HCEC 1CT (cell line): ENCODE measurements at regions not wholly inside any gene's neighbourhood (a gene's known extent, or its start where the extent isn't known, plus 50 kb on each side); places are given as distances from the start of the nearest gene placed in this dataset.

Source experiments
- DNase-seq: peaks from one replicate; pipeline ENCODE4 v3.0.0-alpha.2; 2017

DNA sequence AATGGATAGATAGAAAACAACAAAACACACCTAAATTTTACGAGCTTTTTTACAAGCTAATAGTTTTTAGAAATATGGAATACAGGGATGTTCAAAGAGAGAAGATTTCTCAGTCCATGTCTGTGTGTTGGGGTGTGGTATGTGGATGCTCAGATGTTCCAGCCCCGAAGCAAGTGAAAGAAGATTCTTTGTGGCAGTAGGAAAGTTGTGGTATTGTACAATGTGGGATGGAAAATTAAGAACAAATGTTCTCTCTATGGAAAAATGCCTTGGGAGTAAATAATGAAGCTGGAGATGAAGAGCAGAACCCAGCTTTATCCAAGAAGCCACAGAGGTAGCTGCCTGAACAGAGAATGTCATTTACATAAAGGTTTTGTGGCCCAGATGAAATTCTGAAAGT, 150.3 kb upstream of the PRKD1 start:
- no peak for DNase-seq

DNA sequence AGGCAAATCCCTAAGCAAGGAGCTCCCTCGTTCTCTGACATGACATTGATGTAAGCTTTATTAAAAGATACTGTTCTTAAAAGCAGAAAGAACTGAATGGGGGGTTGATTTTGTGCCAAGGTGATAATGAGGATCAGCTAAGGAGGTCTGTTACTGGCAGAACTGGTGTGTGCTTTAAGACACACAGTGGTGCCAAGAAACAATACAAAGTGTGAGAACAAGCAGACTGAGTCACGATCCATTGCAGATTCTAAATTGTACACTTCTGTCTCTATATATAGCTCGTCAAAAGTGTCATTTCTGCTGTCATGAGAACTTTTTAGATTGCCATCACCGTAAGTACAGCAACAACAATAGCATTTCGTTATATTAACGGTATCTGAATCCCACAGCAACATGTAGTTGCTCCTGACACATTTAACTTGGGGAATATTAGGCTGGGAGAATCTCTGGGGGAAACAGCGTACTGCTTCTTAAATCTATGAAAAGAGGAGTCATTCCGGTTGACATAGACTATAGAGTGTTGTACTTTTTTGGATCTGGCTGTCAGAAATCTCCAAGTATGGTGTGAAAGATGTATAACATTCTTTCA, 151.3 kb upstream of the PRKD1 start:
- DNase-seq: no peak

DNA sequence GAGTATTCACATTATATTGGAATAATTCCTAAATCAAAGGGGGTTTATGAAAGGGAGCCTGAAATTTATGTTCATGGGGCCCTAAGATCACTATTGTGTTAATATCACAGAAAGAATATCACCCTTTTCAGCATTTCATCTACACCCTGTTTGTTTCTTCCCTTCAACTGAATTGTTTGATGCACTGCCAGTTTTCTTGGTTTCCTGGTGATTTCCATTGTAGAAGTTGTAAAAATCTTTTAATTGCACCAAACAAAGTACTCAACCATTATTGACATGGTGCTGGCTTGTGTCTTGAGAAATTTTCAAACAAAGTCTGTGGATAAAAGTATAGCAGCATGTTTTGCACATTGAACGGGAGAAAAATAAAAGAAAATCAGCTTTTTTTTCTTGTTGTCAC, 154.8 kb upstream of the PRKD1 start:
- no peak for DNase-seq

DNA sequence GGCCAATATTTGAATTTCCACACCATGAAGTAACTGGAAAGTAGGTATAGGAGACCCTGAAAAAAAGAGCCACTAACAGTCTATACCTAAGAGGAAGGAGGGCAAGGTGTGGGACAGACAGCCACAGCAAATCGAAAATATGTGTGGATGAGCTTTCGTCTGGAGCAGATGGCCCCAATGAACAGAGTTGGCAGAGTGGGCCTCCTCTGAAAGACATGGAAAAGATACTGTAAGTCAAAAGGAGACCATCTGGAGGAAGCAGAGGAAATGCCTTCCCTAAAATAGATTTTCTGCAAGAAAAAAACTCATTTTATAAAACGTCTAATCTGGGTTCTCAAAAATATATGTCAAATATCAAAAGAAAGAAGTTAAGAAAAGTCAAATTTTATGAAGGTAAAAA, 157.2 kb upstream of the PRKD1 start:
- no peak for DNase-seq

DNA sequence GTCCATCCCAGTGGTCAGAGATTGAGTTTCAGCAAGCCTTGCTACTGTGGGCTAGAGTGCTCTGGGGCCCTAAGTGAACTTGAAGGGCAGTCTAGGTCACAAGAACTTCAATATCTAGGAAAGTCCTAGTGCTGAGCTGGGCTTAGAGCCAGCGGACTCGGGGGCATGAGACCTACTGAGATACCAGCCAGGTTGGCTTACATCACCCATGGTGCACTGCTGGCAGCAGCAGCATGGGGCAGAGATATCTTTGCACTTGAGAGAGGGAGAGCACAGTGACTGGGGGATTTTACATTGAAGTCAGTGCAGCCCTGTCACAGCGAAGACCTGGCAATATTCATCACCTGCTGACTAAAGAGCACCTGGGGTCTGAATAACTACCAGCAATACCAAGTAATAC, 158.3 kb upstream of the PRKD1 start:
- no peak for DNase-seq

DNA sequence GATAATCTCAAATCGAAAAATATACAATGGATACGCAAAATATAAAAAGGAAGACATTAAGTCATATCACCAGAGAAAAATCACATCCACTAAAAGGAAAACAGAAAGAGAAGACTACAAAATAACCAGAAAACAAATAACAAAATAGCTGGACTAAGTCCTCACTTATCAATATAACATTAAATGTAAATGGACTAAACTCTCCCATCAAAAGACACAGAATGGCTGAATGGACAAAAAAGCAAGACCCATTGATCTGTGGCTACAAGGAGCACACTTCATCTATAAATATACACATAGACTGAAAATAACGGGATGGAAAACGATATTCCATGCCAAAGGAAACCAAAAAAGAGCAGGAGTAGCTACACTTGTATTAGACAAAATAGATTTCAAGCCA, 161.0 kb upstream of the PRKD1 start:
- no peak for DNase-seq

DNA sequence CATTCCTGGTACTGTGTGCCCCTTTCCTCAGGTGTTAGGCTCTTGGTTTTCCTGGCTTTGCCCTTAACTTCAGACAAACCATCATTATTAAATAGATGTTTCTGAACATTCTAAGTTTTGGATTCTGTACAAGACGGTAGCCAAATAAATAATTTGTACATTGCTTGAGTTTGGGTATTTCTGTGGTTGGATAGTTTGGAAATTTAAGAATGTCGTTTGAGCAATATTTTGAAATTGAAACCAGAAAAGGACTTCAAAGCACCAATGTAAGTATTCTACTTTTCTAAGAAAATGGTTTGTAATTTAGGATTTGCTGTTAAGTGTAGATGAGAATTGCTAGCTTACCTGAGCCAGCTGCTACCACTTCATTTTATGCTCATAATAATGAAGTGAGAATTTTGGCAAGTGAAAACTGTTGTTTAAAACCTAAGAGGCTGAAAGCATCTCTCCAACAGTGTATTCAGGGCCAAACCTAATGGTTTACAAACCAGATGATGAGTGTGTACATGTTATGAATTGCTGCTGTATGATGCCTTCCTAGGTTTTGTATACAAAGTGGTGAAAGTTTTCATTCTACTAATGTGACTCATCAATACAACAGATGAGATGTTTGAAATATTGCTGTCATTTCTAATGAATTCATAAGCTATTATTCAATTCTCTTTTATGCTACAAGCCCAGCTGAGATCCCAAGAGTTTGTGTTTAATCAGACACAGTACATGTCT, 181.5 kb upstream of the PRKD1 start:
- peak; percentile 92 for DNase-seq

DNA sequence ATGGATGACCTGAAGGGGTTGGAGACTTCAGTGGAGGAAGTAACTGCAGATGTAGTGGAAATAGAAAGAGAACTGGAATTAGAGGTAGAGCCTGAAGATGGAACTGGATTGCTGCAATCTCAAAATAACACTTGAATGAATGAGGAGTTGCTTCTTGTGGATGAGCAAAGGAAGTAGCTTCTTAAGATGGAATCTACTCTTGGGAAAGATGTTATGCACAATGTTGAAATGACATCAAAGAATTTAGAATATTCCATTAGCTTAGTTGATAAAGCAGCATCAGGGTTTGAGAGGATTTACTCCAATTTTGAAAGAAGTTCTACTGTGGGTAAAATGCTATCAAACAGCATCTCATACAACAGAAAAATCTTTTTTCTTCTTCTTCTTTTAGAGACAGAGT, 186.4 kb upstream of the PRKD1 start:
- DNase-seq: no peak

DNA sequence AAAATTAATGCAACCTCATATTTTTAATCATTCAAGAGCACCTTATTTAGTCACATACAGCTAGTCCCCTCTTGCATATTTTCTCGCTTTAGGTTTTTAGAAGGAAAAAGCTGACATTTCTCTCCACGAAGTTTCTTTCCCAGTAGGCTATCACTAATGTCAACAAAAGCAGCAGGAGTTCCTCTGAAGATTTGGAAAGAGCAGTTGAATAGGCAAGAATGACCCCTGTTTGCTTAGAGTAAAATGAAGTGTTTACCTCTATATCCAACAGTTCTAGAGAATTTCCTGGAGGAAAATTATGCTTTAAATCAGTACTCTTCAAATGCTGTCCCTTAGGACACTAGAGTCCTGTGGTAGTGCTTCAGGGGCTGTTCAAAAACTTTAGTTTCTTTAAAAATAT, 188.1 kb upstream of the PRKD1 start:
- DNase-seq: no peak

DNA sequence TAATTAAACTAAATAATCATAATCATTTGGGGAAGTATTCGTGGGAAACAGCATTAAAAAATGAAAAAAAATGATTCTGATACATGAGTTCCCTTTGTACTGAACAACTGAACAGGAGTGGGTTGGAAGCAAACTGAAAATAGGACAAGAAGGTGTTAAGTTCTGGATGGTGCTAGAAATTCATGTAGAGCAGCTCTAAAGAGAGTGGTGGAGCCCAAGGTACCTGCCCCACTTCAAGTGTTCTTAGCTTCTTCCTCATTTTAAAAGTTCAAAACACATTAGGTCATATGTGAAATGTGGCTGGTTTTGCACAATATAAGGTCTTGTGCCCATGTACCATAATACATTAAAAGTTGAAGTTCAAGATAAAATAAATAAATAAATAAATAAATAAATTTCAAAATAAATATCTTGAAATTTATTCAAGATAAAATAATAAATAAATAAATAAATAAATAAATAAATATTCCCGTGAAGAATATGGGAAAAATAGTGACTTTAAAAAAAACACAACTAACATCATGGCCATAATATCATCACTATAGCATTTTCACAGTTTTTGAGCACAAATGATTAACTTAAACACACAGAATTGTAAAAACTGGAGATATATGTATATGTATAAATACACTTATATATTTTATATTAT, 191.5 kb upstream of the PRKD1 start:
- DNase-seq: no peak

DNA sequence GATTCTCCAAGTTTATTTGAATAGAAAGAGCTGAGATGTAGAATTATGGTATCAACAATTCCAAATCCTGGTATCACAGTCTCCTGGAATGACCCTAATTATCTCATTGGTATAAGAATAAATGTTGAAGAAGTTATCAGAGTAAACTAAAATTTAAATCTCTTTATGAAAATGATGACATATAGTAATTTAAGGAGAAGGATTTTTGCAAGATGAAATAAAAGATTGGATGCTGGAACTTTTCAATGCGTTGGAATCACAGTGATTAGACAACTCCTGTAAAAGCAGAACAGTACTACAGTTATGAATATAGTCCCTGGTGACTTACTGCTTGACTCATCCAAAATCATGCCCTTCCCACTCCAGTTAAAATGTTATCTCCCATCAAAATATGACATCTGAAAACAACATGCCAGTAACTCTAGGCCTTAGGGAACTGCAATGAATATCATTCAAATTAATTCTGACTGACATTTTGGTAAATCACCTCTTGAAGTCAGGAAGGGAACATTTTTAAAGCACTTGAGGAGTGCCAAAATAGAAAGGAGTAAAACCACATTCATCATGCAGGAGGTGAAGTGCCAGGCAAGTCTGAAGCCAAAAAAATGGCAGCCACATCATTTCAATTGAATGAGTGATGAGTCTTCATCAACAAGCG, 197.8 kb upstream of the PRKD1 start:
- DNase-seq: no peak

DNA sequence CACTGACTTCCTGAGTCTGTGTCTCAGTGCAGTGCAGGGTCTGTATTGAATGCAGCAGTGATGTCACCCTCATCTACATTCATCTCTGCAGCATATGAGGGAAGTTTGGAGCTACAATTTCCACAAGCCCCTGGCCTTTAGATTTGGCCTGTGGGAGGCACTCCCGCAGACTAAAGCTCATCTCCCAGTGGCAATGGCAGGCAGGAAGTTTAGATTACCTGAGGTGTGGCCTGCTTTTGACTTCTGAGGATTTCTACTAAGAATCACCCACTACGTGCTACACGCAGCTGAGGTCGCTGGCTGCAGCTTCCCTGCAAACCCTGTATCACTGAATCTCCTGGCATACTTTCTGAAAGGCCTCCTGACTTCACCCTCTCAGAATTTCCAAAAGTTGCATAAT, 202.2 kb upstream of the PRKD1 start:
- DNase-seq: no peak

DNA sequence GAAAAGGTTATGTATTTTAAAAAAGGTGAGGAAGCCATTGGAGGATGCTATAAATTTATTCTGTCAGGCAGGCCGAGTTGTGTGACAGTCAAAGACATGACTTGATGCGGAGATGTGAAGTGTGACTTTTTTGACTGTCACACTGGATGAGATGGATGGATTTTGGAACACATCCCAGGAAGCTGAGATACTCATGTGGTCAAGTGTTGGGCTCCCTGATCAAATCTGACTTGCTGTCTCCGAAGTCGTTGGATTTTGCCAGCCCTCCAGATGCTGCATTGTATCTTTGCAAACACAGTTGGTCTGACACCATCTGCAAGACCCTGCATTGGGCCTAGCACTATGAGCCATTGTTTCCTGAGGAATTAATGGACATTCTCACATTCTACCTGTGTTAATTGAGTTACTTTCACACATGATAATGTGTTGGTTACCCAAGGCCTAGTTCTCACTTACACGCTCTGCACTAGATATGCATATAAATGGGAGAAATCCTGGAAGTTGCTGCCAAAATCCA, 204.0 kb upstream of the PRKD1 start:
- no peak for DNase-seq

DNA sequence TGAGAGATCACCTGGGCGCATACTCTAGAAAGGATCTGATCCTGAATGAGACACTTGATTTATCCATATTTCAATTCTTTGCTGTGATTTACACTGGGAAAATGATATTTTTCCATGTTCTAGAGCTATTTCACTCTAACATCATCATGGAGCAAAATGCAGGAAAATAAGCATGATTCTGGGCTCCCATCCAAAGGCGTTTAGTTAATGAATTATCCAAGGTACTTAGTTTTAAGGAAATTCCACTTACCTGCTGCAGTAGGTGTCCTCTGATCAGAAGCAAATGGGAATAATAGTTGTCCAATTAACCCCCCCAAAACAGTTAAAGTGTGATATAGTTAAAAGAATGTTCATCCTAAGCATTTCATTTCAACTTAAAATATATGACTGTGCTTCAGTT, 204.5 kb upstream of the PRKD1 start:
- DNase-seq: no peak

DNA sequence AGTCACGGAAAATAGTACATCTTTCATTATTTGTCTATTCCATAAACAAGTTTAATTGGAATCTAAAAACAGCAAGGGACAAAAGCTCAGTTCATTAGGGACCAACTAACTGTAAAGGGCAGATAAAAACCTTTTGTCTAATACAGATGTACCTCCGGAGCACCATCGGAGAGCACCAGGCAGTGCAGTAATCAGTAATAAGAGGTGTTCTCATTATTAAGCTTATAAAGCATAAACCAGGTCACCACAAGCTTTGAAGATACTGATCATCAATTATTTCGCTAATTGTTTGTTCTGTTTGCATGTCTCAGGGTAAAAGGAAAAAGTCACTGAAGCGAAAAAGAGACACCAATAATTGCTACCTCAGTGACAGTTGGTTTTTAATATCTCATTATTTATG, 207.3 kb upstream of the PRKD1 start:
- DNase-seq: no peak

DNA sequence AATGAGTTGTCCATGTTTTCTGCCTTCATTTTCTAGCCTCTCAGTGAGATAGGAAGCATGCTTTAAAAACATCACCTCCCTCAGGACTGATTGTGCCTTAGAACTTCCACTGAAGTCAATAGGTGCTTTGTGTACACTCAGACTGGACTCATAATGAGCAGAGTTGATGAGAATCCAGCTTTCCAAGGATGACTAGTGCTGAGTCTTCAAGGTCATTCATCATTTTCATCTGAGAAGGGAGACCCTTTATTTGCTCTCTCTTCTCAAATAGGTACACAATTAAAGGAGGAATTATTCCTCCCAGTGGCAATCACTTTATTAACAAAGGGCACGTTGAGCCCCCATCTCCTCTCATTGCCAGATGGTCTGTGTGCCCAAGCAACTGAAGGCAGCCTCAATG, 210.9 kb upstream of the PRKD1 start:
- DNase-seq: no peak

DNA sequence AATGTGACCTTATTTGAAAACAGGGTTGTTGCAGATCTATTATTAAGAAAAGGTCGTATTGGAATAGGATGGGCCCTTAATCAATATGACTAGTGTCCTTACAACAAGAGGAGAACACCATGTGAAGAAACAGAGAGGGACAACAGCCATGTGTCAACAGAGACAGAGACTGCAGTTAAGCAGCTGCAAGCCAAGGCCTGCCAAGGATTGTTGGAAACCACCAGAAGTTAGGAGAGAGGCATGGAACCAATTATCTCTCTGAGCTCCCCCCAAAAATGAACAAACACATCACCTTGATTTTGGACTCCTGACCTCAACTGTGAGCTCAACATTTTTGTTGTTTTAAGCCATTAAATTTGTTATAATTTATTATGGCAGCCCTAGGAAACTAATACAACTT, 214.6 kb upstream of the PRKD1 start:
- DNase-seq: no peak

DNA sequence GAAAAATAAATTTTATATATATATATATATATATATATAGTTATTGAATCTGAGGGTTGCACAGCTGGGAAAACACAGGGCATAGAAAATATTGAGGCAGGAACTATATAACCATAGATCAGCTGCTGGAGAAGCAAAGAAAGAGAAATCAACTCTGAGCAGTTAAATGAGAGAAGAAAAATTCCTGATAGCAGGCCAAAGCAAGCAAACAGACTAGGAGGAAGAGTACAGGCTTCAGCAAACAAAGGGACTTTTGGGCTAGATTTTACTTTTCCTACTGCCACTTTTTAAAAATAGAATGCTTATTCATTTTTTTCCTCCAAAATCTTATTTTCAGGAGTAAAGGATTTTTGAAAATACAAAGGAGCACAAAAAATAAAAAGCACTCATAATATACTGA, 216.0 kb upstream of the PRKD1 start:
- DNase-seq: no peak

DNA sequence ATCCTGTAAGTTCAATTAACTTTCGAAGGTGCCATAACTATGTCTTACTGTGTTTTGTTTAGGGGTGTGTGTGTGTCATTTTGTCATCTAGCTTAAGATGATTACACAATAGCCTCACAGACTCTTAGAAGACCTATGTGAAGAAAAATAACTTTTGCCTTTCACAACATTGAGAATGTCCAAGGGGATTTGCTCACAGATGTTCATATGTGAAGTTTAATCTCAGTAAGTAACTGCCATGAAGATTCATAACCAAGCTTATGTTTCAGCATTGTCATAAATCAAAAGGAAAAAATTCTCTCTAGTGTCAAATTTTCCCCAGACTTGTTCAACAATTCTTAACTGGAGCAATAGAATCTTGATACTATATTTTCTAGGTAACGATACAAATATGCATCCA, 226.1 kb upstream of the PRKD1 start:
- no peak for DNase-seq

DNA sequence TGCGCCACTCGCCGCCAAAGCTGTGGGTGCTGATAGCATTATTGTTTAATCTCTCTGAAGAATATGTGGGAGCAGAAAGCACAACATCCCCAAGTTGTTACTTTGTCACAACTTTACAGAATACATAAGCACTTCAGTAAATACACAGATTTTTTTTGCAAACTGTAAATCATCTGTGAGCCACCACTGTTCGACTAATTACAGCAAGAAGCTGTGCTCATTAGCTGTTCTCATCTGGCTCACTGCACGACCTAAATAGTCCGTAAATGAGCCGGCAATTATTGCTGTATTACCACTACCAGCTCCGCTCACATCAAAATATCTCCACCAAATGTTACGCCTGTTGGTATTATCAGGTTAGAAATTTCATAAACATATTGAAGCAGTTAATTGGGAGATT, 228.9 kb upstream of the PRKD1 start:
- DNase-seq: no peak

DNA sequence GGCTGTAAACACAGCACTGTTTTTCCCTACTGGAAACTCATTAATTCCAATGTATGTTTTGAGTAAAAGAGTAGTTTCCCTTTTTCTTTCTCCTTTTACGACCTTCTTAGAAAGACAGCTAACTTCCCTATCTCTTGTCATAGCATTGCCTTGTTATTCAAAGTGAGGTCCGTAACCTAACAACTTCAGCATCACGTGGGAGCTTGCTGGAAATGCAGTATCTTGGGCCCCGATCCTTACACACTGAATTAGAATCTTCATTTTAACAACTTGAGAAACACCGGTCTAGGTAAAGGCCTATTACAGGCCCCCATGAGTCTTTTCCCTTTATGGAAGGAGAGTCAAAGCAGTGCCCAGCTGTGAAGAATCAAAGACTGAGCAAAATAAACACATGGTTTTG, 230.7 kb upstream of the PRKD1 start:
- DNase-seq: no peak

DNA sequence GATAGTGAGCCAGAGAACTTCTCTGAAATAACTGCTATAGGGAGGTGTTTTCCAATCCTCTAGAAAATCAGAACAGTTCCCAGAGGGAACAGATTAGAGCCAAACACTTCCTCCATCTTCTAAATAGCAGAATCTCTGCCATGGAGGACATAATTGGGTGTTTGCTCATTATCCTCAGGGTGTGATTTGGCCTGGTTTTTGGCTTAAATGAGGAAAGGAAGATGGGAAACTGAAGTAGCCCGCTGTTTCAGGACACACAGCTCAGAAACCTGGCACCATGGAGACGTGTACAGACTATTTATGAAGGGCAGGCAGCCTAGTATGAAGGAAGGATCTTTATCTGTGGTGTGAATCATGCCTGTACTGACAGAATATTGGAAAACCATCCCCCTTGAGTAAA, 231.7 kb upstream of the PRKD1 start:
- no peak for DNase-seq

DNA sequence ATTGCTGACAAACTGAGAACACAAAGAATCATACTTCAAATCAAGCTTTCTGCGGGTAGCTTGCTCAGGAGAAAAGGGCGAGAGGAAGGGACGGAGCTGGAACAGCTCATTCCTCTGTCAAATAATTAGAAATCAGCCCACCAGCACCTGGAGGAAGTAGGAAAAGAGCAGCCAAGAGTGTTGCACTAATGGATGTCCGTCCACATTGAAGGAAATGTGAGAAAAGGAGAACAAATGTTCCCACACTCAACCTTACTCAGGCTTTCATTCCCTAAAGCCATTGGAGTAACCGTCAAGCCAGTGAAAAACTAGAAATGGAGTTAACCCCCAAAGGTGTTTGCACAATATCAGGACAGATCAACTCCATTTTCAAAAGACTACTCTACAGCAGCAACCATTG, 233.0 kb upstream of the PRKD1 start:
- DNase-seq: no peak

DNA sequence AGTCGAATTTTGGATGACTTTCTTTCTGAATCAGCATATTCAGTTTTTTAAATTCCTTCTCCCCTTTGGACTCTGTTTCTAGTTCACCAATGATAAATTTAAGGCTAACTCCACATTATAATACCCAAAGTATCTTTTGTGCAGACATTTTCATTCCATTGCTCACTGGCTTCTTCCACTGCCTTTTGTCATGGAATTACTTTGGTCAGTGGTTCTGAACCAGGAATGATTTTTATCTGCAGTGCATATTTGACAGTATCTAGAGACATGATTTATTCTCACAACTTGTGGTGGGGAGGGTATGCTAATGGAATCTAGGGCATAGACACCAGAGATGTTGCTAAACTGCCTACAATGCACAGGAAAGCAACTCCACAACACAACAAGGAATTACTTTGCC, 234.4 kb upstream of the PRKD1 start:
- DNase-seq: no peak
